ENCODE measurements at regions not wholly inside any gene's neighbourhood (a gene's known extent, or its start where the extent isn't known, plus 50 kb on each side); places are given as distances from the start of the nearest gene placed in this dataset.

DNA sequence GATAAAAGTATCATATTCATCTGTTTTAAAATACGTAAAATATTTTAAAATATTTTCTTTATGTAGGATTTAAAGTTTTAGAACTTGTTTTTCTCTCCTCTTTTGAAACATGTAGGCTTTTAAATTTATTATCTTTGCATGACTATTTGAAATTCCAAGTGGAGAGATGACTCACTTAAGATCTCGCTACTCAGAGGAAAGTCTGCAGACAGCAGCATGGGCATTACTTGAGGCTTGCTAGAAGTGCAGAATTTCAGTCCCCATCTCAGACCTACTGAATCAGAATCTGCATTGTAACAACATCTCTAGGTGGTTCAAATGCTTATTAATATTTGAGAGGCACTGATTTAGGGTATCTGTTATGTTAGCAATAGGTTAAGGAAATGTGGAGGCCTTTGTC lies 225.7 kb upstream of the ARX start:
- DNase-seq (ENCODE audit: extremely low read depth, low read depth), result no peak

DNA sequence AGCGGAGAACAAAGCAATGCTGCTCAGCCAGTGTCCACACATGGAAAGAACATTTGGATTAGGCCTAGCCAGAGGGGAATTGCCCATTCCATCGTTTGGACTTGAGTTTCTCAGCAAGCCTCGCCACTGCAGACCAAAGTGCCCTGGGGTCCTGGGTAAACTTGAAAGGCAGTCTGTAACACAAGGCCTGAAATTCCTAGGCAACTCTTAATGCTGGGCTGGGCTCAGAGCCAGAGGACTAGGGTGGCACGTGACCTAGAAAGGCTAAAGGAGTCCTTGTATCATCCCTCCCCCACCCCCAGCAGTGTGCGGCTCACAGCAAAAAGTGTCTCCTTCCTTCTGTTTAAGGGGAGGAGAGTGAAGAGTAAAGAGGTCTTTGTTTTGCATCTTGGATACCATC lies 210.4 kb upstream of the ARX start:
- DNase-seq (ENCODE audit: extremely low read depth, low read depth), result no peak

DNA sequence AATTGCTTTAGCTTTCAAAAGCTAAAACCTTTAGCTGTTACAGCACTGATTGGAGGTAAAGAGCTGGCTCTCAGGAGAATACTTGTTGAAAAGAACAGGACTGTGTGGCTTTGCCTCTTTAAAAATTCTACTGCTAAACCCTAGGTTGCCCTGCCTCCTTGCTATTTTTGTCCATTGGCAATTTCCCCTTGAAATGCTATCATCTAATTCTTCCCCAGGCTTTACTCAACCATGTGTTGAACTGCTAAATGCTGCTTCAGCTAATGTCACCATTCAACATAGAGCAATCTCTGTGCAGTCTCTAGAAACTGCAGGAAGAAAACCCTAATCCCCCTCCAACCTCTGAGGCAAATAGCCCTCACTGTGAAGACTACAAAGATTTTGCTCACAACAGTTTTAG lies 203.7 kb upstream of the ARX start:
- no peak for DNase-seq (ENCODE audit: extremely low read depth, low read depth)

DNA sequence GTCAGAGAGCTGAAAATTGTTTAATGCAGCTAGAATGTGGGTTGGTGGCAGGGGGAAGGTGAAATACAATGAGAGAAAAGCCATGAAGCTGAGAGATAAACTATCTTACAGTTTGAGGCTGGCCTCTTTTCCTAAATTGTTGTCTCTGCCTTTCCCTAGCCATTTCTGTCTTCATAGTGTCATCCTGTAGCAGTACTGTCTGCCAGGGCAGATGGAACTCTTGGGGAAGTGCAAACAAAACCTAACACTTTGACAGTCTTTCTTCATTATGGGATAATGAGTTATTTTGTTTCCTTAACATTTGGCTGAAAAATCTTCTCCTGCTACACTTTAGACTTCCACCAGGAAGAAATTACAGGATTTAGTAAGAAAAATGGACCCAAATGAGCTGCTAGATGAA lies 197.8 kb upstream of the ARX start:
- no peak for DNase-seq (ENCODE audit: extremely low read depth, low read depth)

DNA sequence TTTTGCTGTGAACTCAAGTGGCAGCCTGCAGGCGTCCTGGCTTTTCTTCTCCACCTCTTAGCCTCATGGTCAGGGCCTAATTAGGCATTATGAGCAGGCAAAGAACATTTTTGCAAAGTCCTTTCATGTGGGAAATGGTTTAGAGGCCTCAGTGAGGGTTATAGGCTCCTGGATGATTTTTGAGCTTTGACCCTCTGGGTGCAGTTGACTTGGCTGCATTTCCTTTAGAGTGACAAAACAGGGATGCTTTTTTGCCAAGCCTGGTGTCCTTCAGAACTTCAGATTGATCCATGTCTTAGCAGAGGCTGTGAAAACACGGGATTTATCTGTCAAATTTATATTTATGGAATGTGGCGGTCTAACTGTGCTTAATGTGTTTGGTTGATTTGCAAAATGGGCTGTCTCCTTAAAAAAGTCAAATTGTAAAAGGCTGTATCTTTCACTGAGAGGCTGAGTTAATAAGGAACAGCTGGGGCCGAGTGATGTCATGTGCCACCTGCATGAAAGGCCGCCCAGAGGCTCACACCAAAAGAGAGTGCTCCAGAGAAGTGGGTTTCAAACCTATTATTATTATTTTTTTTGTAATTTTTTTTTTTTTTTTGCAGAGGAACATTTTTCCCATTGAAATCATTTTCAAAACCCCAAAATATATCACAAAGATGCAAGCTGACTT lies 192.2 kb upstream of the ARX start:
- no peak for DNase-seq (ENCODE audit: extremely low read depth, low read depth)

DNA sequence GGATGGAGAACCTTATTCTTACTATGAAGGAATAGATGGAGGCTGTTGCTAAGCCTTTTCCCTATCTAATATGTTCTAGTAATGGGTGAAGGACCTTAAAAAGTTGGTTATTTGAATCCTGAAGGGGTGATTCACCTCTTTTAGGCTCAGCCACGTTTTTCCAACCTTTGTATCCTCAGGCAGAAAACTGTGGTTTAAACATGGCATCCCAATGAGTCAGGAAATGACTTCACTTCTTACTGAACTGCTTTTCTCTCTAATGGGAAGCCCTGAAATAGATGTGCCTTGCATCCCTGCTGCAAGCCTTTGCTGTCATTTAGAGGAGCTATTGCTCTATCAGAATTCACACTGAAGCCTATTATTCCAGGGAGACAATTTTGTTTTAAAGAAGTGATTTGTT lies 191.0 kb upstream of the ARX start:
- DNase-seq (ENCODE audit: extremely low read depth, low read depth), result no peak

DNA sequence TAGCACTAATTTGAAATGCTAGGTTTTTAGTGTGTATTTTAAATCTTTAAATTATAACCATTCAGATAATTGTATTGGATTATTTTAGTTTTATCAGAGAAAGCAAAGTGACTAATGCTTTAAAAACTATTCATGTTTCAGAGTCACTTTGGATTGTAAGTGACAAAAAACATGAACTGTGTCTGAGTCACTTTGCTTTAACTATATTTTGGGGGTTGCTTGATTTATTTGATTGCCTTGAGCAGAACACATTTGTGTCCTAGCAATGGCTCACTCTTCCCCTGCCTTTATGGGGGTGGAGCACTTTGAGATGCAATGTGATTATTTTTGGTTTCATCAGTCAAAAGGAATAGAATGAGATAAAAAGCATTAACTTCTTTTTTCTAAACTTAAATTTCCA lies 188.4 kb upstream of the ARX start:
- no peak for DNase-seq (ENCODE audit: extremely low read depth, low read depth)

DNA sequence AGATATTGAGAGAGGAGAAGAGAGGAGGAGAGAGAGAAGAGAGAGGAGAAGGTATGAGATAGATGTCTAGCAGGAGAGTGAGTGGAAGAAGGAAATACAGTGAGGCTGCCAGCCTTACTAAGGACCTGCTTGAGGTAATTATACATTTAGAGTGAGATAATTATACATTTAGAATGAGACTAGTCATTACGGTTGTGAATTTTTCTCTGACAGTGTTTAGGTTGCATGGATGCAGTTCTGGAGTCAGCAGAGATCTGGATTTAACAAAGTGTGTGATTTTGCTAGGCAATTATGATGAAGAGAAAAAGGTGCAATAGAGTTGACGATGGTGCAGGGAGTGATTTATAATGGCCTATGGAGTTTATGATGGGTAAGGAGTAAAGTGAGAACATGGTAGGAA lies 187.1 kb upstream of the ARX start:
- DNase-seq (ENCODE audit: extremely low read depth, low read depth), result no peak

DNA sequence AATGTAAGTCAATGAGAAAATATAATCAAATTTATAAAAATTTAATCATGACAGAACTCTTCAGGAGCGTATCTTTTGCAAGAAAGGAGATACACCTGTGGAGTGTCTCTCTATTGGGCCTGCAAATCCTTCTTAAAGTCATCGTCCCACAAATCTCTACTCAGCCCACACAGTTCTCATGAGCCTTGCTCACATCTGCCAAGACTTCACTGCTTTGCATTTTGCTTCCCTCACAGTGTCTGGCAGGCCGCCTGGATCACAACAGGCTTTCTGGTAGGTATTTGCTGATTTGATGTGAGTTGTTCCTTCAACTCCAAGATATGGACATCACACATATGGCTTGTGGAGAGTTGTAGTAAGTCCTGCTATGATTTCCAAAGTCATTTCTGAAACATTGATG lies 183.1 kb upstream of the ARX start:
- no peak for DNase-seq (ENCODE audit: extremely low read depth, low read depth)

DNA sequence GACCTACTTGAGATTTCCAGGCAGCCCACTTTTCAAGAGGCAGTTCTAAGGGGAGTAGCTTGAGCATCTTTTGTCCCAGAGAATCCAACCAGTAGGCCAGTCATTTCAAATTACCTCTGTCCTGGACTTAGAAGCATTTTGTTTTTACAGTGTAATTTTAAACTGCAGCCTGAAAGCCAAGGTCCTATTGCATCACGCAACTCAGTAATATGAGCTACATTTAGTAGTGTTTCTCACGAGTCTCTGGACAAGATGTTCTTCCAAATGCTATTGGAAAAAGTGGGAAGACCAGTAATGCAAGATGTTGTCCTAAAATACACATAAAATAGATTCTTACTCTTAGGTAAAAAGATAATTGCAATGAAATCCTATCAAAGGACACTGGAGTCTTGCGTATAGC lies 182.5 kb upstream of the ARX start:
- no peak for DNase-seq (ENCODE audit: extremely low read depth, low read depth)

DNA sequence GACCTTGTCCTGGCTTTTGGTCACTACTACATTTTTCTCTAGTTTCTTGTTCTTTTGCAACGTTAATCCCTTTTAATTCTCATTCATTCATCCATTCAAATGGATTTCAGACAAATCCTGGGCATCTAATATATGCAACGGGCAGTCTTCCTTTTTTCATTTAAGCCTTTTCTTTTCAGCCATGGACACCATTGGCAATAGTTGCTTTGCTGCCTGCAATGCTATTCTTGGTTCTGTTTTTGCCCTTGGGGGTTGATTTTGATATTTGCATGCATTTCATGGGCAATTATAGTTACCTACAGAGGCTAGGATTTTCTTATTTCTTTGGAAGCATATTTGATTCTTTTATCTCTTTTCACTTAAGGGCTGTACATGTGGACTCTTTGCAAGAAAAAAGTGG lies 180.5 kb upstream of the ARX start:
- DNase-seq (ENCODE audit: extremely low read depth, low read depth), result no peak

DNA sequence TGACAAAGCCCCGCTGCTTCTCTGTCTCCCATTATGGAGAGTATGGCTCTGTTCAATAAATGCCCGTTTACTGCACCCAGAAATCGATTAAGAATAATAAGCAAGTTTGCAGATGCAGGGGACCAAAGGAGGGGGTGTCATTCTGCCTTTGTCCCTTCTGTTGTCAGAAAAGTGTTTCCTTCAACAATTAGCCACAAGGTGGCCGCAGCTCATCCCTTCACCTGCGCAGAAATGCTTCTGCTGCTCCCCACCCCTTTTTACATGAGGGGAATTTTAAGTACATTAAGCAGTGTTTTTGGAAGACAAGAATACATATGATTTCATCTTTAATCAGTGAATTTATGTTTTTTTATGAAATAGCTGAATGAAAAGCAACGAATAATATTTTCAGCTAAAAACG lies 175.6 kb upstream of the ARX start:
- DNase-seq (ENCODE audit: extremely low read depth, low read depth), result no peak

DNA sequence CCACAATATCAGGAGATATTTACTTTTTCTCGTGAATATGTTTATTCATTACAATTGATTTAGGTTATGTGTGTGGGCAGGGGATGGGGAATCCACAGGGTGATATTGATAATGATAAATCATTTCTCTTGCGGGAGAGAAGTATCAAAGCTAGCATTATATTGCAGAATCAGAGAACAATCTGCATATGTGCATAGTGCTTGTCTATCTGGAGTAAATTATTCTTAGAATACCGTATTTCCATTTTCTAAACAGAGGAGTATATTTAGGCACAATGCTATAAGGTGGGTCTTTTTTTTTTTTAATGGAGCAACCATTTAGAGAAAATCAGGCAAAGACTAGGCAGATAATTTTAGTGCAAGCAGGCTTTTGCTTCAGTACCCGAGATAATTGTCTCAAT lies 166.0 kb upstream of the ARX start:
- no peak for DNase-seq (ENCODE audit: extremely low read depth, low read depth)

DNA sequence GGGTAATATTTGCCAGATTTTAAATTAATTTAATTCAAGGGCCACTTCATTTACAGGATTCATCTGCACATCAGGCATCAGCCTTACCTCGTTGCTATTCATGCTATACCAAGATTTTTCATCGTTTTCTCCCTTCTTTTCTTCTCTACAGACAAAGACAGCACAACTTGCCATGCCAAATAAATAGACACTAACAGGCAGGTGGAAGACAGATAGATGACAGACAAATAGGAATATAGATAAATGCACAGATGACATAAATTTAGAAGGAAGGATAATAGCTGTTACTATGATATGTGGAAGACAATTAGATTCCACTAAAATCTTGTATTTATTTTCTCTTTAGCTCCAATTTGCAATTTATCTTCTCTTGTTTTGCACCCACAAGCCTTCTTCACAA lies 164.5 kb upstream of the ARX start:
- no peak for DNase-seq (ENCODE audit: extremely low read depth, low read depth)

DNA sequence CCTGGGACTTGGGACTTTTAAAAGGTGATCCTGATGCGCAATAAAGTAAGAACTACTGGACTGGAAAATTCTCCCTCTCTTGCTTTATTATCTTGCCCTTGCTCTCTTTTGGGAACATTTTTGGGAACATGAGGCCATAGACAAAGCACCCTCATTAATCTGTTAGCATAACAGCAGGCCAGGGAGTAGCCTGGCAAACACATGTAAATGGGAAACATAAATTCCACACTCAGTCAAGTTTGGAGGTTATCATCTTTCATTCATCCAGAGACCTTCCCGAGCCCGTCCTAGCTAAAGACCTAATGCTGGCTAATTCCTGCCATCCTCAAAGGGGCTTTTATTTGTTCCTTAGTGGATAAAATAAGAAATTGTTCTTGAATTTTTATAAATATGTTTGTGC lies 162.8 kb upstream of the ARX start:
- no peak for DNase-seq (ENCODE audit: extremely low read depth, low read depth)

DNA sequence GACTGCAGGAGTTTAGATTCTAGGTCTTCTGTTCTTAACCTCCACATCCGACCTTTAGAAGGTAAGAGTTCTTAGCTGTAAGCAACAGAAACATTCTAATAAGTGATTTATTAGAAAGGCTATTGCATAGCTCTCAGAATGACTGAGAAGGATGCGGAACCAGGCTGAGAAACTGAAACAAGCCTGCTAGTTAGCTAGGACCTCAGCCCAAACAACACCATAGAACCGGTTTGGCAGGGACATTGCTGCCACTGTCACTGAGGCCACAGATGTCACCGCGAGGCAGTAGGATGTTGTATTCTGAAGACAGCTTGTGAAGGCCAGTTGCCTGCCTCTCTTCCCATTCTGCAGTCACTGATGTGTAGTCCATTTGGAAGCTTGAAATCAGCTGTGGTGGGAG lies 160.0 kb upstream of the ARX start:
- no peak for DNase-seq (ENCODE audit: extremely low read depth, low read depth)

DNA sequence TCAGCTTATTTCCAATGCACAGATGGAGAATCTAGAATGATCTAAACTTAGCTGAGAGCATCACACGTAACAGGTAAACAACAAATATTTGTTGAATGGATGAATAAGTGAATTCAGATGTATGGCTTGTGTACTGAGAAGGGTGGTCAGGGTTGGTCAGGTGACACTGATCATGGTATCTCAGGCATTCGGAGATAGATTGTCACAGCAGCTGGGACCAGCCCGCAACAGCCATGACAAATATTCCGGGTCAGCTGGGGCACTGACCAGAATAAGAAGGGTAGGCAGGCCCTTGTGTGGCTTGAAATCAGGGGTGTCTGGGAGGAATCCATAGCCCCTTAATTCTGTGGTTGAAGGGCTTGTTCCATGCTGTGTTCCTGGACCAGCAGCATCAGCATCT lies 159.4 kb upstream of the ARX start:
- DNase-seq (ENCODE audit: extremely low read depth, low read depth), result no peak

DNA sequence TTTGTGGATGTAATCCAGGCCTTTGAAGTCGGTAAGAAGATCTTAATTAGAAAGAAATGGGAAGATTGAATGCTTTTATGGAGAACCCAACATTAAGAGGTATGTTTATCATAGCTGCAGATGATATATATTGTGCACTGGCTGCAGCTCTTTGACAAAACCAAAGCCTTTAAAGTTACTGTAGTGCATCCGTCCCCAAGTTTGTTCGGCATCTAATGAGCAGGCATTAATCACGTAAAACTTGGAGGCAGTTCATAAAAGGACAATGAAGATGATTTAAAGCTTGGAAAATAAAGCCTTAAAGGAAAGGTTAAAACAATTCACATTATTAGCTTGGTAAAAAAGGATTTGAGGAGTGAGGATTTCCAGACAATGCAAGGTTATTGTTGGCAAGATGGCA lies 150.8 kb upstream of the ARX start:
- DNase-seq (ENCODE audit: extremely low read depth, low read depth), result no peak

DNA sequence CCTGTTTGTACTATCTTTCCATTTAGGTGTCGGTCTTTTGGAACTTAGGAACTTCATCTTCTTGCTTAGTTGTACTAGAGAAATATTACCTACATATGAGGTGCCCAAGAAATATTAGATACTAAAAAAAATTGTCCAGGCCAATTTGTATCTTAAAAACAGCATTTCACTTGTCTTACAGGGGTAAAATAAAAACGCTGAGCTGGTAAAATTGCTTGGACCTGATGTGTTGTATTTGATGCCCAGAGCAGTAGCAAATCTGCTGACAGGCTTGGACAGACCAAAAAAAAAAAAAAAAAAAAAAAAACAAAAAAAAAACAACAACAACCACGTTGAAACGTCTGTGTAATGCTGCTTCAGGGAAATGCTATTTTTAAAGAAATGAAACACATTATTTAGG lies 150.4 kb upstream of the ARX start:
- no peak for DNase-seq (ENCODE audit: extremely low read depth, low read depth)

DNA sequence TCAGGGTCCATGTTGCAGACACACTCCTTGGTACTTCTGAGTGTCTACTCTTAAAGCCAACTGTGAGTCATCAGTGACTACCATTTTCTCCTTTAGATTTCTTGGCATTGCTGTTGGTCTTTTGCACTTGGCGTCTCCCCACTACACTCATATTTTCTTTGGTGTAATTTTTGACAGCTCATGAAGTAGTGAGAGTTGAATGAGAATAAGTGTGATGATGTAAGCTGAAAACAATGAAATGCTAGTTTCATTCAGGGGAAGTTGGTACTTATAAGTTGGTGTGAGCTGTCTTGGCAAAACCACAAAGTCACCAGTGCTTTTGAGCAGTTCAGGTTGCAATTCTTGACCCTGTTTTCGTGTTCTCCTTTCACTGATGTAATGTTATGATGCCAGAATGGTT lies 142.9 kb upstream of the ARX start:
- DNase-seq (ENCODE audit: extremely low read depth, low read depth), result no peak

DNA sequence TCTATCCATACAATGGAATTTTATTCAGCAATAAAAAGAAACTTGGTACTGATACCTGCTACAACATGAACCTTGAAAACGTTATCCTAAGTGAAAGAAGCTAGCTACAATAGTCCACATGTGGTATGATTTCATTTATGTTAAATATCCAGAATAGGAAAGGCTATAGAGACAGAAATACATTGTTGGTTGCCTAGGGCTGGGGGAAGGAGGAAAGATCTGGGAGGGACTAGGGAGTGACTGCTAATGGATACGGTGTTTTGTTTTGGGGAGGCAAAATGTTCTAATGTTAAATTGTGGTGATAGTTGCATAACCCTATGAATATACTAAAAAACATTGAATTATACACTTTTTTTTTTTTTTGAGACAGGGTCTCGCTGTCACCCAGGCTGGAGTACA lies 141.1 kb upstream of the ARX start:
- DNase-seq (ENCODE audit: extremely low read depth, low read depth), result no peak

DNA sequence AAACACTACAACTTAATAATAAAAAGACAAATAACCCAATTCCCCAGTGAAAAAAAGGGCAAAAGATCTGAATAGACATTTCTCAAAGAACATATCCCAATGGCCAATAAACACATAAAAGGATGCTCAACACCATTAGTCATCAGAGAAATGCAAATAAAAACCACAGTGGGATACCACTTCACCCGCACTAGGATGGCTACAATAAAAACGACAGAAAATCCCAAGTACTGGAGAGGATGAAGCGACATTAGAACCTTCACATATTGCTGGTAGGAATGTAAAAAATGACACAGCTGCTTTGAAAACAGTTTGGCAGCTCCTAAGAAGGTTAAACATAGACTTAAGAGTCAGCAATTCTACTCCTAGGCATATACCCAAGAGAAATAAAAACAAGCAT lies 140.6 kb upstream of the ARX start:
- DNase-seq (ENCODE audit: extremely low read depth, low read depth), result no peak

DNA sequence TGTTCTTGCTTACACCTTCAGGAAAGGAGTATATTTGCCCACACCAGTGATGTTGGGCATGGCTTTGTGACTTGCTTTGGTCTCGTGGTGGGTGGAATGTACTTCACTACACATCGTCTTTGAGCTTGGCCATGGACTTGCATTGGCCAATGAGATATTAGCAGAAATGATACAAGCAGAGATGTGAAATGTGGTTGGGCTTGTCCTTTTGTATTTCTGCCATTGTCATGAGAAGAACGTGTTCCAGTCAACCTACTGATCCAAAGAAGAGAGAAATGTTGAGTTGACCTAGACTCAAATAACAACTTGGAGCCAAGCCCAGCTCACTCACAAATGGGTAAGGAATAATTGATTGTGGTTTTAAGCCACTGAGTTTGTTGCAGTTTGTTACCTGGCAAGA lies 138.4 kb upstream of the ARX start:
- no peak for DNase-seq (ENCODE audit: extremely low read depth, low read depth)

DNA sequence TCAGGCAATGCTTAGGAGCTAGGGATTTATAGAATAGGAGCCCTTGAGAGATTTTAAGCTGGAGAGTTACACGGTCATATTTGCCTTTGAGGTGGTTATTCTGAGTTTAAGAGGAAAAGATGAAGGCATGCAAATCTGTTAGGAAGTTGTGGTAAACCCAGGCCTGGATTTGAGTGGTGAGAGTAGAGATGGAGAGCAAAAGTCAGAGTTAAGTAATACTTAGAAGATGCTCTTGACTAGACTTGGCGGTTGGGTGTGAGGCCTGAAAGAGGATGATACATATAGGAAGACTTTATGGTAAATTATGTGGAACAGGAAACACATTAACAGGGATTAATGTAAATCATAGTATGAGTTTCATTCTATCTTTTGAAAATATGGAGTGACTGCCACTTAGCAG lies 136.0 kb upstream of the ARX start:
- DNase-seq (ENCODE audit: extremely low read depth, low read depth), result no peak
